Glutamatergic neuron (in vitro differentiated cells): ENCODE measurements at regions not wholly inside any gene's neighbourhood (a gene's known extent, or its start where the extent isn't known, plus 50 kb on each side); places are given as distances from the start of the nearest gene placed in this dataset.

ENCODE experiments used
- DNase-seq: peaks from one replicate; pipeline ENCODE4 v3.0.0; 2022
- H3K27ac Mint-ChIP-seq: one replicate; pipeline ENCODE4 v1.8.0; 2020; ENCODE audit warnings: mild to moderate bottlenecking, mixed read lengths, inconsistent platforms; ENCODE audit not compliant: unreplicated experiment
- H3K27me3 Mint-ChIP-seq: one replicate; pipeline ENCODE4 v1.8.0; 2020; ENCODE audit warnings: mild to moderate bottlenecking, moderate library complexity, mixed read lengths, inconsistent platforms; ENCODE audit not compliant: unreplicated experiment
- H3K36me3 Mint-ChIP-seq: one replicate; pipeline ENCODE4 v1.8.0; 2020; ENCODE audit warnings: mild to moderate bottlenecking, mixed read lengths, inconsistent platforms; ENCODE audit not compliant: unreplicated experiment
- H3K4me1 Mint-ChIP-seq: one replicate; pipeline ENCODE4 v1.8.0; 2020; ENCODE audit warnings: mild to moderate bottlenecking, low read depth, mixed read lengths, inconsistent platforms; ENCODE audit not compliant: unreplicated experiment
- H3K4me3 Mint-ChIP-seq: one replicate; pipeline ENCODE4 v1.8.0; 2020; ENCODE audit warnings: mild to moderate bottlenecking, mixed read lengths, inconsistent platforms; ENCODE audit not compliant: unreplicated experiment
- H3K9me3 Mint-ChIP-seq: one replicate; pipeline ENCODE4 v1.8.0; 2020; ENCODE audit warnings: mild to moderate bottlenecking, moderate library complexity, mixed read lengths, inconsistent platforms; ENCODE audit not compliant: unreplicated experiment
- CTCF ChIP-seq: fragments of 200-600 bp; sonication (generic); IDR thresholded peaks from one replicate; pipeline ENCODE4 v1.5.0; 2021; ENCODE audit not compliant: partially characterized antibody, unreplicated experiment

- TF ChIP-seq CTCF, result no peak
- Mint-ChIP-seq H3K9me3 (peaks cover 4% of the 10 kb centered on the region), H3K36me3 (peaks cover 5% of the 10 kb centered on the region), H3K27me3 (peaks cover 5% of the 10 kb centered on the region), H3K27ac (no peak overlapping the region), H3K4me3 (no peak overlapping the region), H3K4me1 (peaks cover 8% of the 10 kb centered on the region)
- DNase-seq, result no peak
Observed at GRCh38 chr13:48148454-48148853, 53.5 kb upstream of the MED4 start.

GRCh38 chr13:48146636-48147035 lies 51.7 kb upstream of the MED4 start:
- H3K4me1 Mint-ChIP-seq, result no peaks in the 10 kb centered on the region

GRCh38 chr13:48146122-48146521 lies 51.2 kb upstream of the MED4 start:
- peaks cover 5% of the 10 kb centered on the region for H3K36me3 Mint-ChIP-seq
- no peak for DNase-seq
- peaks cover 4% of the 10 kb centered on the region for H3K9me3 Mint-ChIP-seq
- no peak overlapping the region for H3K4me3 Mint-ChIP-seq
- no peak for TF ChIP-seq CTCF
- no peaks in the 10 kb centered on the region for H3K4me1 Mint-ChIP-seq
- H3K27me3 Mint-ChIP-seq, result peaks cover 2% of the 10 kb centered on the region
- no peak overlapping the region for H3K27ac Mint-ChIP-seq

More at GRCh38 chr13:48146636-48147035, 51.7 kb upstream of the MED4 start:
- H3K4me3 Mint-ChIP-seq, result no peak overlapping the region
- H3K27ac Mint-ChIP-seq, result no peak overlapping the region
- H3K27me3 Mint-ChIP-seq, result peaks cover 2% of the 10 kb centered on the region
- peaks cover 5% of the 10 kb centered on the region for H3K36me3 Mint-ChIP-seq
- H3K9me3 Mint-ChIP-seq, result peaks cover 4% of the 10 kb centered on the region
- DNase-seq, result no peak
- TF ChIP-seq CTCF, result no peak
